GM18951 (cell line): ENCODE measurements at regions not wholly inside any gene's neighbourhood (a gene's known extent, or its start where the extent isn't known, plus 50 kb on each side); places are given as distances from the start of the nearest gene placed in this dataset.
"Not testable (repeated sequence)": the region's sequence is repeated elsewhere in the genome, so short reads cannot be mapped to it uniquely, and the experiment has no call there.

Source experiments
- POLR2A ChIP-seq: IDR thresholded peaks from 4 replicates; pipeline ENCODE4 v1.6.1; 2011; ENCODE audit warnings: mild to moderate bottlenecking; ENCODE audit not compliant: insufficient read length, insufficient read depth; ENCODE audit errors: extremely low read depth
- in situ Hi-C: fragments of 300-500 bp; cut with MboI; formaldehyde crosslinking; loops from one replicate; pipeline ENCODE4 v1.12.0; 2022; ENCODE audit warnings: low sequenced_read_pairs, mixed read lengths, inconsistent platforms; ENCODE audit not compliant: unreplicated experiment

GRCh38 chr9:13915591-13916301, 398.2 kb downstream of the NFIB start:
- no peak for TF ChIP-seq POLR2A
- in situ Hi-C loops = no loop called here

- no peak for TF ChIP-seq POLR2A
- in situ Hi-C loops = no loop called here
Measured at GRCh38 chr9:13915131-13915530, 398.8 kb downstream of the NFIB start.

GRCh38 chr9:13911473-13911872, 402.5 kb downstream of the NFIB start:
- in situ Hi-C loops = no loop called here
- no peak for TF ChIP-seq POLR2A

- in situ Hi-C loops = not testable (repeated sequence)
Measured at GRCh38 chr9:13907842-13908241, 406.1 kb downstream of the NFIB start.

- no peak for TF ChIP-seq POLR2A
- in situ Hi-C loops = no loop called here
Measured at GRCh38 chr9:13904746-13905145, 409.2 kb downstream of the NFIB start.

GRCh38 chr9:13904311-13904710, 409.6 kb downstream of the NFIB start:
- TF ChIP-seq POLR2A = no peak
- in situ Hi-C loops = no loop called here

GRCh38 chr9:13902286-13903066, 411.5 kb downstream of the NFIB start:
- TF ChIP-seq POLR2A = no peak
- in situ Hi-C loops = no loop called here

- in situ Hi-C loops = no loop called here
- TF ChIP-seq POLR2A = no peak
Measured at GRCh38 chr9:13901176-13901575, 412.8 kb downstream of the NFIB start.

GRCh38 chr9:13900449-13900848, 413.5 kb downstream of the NFIB start:
- TF ChIP-seq POLR2A = no peak
- in situ Hi-C loops = no loop called here

- in situ Hi-C loops = no loop called here
- TF ChIP-seq POLR2A = no peak
Measured at GRCh38 chr9:13899924-13900323, 414.0 kb downstream of the NFIB start.

- no peak for TF ChIP-seq POLR2A
- in situ Hi-C loops = no loop called here
Measured at GRCh38 chr9:13898957-13899356, 415.0 kb downstream of the NFIB start.

GRCh38 chr9:13896922-13897835, 416.8 kb downstream of the NFIB start:
- TF ChIP-seq POLR2A = no peak
- in situ Hi-C loops = no loop called here

- in situ Hi-C loops = no loop called here
- no peak for TF ChIP-seq POLR2A
Measured at GRCh38 chr9:13896047-13896446, 417.9 kb downstream of the NFIB start.
